ENCODE measurements at regions not wholly inside any gene's neighbourhood (a gene's known extent, or its start where the extent isn't known, plus 50 kb on each side); places are given as distances from the start of the nearest gene placed in this dataset.
"Not testable (repeated sequence)": the region's sequence is repeated elsewhere in the genome, so short reads cannot be mapped to it uniquely, and the experiment has no call there.

DNA sequence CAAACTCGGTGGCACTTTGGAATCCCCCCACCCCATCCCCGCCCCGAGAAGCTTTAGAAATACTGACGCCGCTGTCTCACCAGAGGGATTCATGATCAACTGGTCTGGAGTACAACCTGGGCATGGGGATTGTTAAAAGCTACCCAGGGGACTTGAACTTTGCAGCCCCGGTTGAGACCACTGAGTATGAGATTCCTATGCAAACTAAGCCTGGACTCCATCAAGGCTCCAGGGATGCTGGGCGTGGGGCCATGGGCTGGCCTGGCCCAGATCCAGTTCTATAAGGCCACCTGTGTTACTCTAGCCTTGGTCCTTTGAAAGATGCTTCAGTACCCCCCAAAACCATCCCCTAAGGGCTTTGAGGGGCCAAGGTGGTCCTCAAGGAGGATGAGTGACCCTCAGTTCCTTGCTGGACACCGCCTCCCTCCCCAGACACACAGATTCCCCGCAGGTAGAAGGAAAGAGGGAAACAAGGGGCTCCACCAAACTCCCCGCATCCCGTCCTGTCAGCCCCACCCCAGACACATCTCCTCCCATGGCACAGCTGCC lies 68.5 kb downstream of the MRPL36 start:
- no peak for DNase-seq

GRCh38 chr5:1730487-1730847 lies 69.2 kb downstream of the MRPL36 start:
- no peak for DNase-seq

DNA sequence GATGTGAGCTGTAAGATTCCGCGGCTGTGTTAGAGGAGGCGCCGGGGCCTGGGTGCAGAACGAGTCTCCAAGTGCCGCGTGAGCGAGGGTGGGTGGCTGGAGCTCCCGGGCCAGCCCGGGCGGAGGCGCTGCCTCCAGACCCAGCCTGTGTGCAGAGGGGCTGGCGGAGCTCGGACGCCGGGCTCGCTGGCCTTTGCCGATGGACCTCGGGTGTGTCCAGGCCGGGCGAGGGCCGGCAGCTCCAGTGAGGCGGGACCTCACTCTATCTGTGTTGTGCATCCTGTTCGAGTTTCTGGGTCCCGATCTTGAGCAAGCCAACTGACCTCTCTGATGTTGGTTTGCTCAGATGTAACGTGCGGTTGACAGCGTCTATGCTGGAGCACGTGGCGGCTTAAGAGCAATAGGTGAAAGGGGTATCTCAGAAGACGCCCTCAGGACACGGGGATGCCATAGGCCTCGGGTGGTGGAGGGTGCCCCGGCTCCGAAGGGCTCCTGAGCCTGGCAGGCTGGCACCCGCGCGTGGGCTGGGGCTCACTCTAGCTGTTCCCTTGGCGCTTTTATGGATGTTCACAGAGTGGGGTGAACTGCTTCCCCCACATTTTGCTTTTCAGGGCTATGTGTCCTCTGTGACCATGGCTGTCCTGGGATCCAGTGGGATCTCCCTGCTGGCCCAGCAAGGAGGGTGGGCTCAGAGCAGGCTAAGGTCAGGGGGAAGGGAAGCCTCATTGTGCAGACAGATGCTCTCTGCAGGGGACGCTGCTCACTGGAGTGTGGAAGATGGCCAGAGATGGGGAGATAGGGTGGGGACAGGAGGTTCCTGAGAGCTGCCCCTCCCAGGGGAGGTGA lies 69.8 kb downstream of the MRPL36 start:
- DNase-seq, result no peak

GRCh38 chr5:1728846-1729245 lies 70.8 kb downstream of the MRPL36 start:
- no peak for DNase-seq

- DNase-seq, result no peak
Observed at GRCh38 chr5:1727571-1727970, 72.1 kb downstream of the MRPL36 start.

- no peak for DNase-seq
Observed at GRCh38 chr5:1726956-1727355, 72.7 kb downstream of the MRPL36 start.

- no peak for DNase-seq
Observed at GRCh38 chr5:1726469-1726865, 73.2 kb downstream of the MRPL36 start.

DNA sequence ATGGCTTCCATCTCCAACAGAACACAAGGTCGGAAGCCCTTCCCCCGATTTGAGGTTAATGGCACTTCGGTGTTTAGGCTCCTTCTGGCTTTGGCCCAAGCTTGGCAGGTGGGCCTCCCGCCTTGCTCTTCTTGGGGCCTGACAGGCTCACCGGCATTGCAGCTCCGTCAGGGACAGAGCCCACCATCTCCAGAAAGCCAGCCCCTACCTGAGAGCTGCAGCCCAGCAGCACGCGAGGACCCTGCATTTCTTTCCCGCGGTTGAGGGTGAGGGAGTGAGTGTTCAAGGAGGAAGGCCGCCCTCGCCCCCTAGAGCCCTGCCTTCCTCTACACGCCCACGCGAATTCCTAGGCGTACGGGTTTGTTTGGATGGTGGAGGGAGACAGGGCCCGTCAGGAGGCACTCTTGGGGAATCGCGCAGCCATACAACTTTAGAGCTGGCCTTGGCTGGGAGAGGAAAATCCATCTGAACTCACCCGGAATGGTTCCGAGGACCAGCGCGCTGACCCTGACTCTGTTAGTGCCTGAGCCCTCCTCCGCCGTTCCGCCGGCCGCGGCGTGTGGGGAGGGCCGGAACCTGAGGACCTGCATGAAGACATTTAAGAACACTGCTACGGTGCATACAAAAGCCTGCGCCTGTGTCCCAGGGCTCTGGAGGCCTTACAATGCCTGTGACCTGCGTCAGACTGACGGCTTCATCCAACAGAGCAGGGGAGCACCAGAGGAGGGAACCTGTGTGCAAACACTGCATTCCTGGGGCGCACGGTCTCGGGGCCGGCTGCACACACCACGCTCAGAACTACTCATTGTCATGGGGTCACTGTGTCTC lies 73.8 kb downstream of the MRPL36 start:
- no peak for DNase-seq

- DNase-seq, result no peak
Observed at GRCh38 chr5:1724822-1725602, 74.6 kb downstream of the MRPL36 start.

DNA sequence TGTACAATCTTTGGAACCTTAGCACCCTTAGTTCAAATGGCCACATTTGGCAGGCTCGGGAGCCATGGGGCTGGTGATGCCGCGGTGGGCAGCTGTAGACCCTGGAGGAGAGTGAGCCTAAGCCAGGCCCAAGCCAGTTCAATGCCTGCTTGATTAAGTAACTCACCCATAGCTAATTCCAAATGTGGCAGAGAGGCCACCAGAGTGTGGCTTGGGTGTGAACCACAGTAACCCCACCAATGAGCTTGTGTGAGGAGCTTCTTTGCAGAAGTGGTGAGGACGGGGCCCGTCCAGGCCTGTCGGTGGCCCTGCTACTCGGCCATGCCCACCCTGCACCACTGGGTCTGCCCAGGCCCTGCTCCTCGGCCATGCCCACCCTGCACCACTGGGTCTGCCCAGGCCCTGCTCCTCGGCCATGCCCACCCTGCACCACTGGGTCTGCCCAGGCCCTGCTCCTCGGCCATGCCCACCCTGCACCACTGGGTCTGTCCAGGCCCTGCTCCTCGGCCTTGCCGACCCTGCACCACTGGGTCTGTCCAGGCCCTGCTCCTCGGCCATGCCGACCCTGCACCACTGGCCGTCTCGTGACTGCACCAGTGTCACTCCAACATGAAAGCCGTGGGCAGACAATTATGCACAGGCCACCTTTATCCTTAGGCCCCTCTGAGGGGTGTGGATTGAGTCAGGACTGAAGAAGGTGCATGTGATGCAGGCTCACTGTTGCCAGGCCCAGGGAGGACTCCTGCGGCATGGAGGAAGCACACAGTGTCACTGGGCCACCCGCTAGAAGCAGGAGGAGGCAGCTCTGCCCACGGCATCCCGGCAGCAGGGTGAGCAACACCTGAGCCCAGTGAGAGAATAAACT lies 75.4 kb downstream of the MRPL36 start:
- DNase-seq, result no peak

DNA sequence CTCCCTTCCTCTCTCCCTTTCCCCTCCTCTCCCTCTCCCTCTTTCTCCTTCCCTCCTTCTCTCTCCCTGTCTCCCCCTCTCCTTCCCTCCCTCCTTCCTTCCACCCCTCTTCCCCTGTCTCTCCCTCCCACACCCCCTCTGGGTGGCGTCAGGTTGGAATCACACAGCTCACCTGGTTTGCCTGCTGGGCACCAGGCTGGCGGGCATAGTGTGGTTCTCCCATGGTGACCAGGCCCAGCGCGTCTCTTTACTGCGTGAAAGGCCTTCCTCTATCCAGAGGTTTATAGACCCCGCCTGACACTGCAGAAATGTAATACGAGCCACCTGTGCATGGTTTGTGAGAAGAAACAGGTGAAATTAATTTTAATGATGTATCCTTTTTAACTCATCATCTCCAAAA lies 76.2 kb downstream of the MRPL36 start:
- DNase-seq, result no peak

DNA sequence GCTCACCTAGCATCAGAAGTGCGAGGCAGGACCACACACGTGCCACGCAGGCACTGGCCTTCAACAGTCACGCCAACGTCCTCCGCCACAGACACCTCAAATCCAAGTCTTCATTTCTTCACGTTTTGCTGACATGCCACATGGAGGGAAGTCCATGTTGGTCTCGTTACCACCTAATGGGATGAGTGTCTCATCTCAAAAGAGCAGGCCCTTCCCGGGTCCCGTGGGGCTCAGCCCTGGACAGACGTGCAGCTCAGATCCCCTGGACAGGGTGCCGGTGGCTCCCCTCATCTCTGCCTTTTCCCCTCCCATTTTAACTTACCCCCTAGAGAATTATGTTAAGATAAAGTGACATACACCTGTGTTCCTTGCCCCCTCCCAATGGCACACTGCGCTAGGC lies 76.8 kb downstream of the MRPL36 start:
- DNase-seq, result no peak

GRCh38 chr5:1720396-1721110 lies 79.1 kb downstream of the MRPL36 start:
- DNase-seq, result no peak

GRCh38 chr5:1719860-1720259 lies 79.8 kb downstream of the MRPL36 start:
- DNase-seq, result no peak

DNA sequence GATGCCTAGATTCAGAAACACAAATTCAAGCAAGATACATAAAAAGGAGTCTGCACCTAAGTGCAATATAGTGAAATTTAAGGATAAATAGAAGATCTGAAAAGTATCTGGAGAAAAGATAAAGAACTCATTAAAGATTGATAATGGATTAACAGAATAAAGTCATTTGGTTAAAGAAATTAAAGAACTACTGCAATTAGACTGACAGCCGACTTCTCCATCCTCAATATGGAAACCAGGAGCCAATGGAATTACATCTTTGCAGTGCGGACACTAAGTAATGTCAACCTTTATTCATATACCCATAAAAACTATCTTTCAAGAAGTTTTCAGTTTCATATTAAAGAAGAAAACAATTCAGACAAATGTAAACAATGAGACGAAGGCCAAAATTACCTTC lies 81.0 kb downstream of the MRPL36 start:
- DNase-seq, result no peak

- not testable (repeated sequence) for DNase-seq
Observed at GRCh38 chr5:1710091-1710490, 89.5 kb downstream of the MRPL36 start.

- no peak for DNase-seq
Observed at GRCh38 chr5:1709171-1709803, 90.3 kb downstream of the MRPL36 start.

DNA sequence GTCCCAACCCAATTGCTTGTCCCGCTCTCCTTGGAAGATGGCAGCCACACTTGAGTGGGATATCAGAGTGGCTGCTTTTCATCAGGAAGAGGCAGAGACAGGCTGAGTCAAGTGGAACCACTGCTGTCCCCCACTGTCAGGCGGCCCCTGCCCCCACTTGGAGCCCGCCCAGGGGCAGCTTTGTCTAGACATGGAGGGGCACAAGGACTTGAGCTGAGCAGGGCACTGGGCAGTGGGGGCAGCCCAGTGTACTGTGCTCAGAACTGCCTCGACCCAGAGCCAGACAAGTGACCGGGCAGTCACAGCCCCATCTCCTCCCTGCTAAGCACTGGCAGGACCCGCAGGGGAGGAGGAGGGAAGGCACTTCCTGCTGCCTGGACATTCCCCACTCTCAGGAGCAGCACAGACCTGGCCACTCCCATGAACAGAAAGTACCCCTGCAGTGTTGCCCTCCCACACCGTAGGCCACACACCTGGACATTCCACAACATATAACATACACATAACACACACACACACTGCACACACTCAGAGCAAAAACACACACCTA lies 91.0 kb downstream of the MRPL36 start:
- DNase-seq, result no peak

DNA sequence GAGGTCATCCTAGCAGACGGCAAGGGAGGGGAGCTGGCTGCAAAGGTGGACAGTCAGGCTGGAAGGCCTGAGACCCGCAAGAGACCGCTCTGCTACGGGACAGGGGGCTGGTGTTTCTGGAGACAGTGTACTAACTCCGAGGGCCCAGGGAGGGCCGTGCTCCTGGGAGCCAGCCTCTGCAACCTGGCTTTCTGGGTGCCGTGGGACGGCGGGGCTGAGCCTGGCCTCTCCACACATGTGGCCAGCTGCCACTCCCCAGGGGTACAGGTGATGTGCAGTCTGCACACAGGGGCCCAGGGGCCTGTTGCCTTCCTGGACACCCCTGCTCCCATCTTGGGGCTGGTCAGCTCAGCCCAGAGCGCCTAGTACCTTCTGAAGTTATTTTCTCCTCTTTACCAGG lies 92.2 kb downstream of the MRPL36 start:
- no peak for DNase-seq

- no peak for DNase-seq
Observed at GRCh38 chr5:1706428-1706827, 93.2 kb downstream of the MRPL36 start.

- no peak for DNase-seq
Observed at GRCh38 chr5:1706021-1706420, 93.6 kb downstream of the MRPL36 start.
